HPDE6-E6E7 (cell line): ENCODE measurements at regions not wholly inside any gene's neighbourhood (a gene's known extent, or its start where the extent isn't known, plus 50 kb on each side); places are given as distances from the start of the nearest gene placed in this dataset.
A peak's percentile ranks its signal among the peaks of the same experiment; 100 is the strongest.
"Not testable (repeated sequence)": the region's sequence is repeated elsewhere in the genome, so short reads cannot be mapped to it uniquely, and the experiment has no call there.

ENCODE experiments used
- DNase-seq: peaks from one replicate; pipeline ENCODE4 v3.0.0; 2011; ENCODE audit warnings: missing footprints; ENCODE audit errors: extremely low spot score

DNA sequence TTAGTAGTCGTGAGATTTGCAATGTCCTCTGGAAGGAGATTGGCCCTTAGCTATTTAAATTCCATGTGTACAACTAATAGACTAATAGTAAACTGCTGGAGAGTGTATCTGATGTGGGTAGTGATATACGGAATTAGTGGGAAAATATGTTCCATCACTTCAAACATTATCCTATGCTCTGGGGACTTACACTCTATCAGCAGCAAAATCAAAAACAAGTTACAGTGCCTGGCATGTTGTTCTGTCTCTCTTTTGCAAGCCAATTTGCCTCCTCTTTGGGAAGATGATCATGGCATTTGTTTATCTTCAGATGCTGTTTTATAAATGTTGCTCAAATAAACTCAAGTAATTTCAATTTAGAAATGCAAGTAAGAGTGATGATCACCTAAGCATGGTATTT is 311.9 kb upstream of the ACO1 start:
- no peak for DNase-seq

DNA sequence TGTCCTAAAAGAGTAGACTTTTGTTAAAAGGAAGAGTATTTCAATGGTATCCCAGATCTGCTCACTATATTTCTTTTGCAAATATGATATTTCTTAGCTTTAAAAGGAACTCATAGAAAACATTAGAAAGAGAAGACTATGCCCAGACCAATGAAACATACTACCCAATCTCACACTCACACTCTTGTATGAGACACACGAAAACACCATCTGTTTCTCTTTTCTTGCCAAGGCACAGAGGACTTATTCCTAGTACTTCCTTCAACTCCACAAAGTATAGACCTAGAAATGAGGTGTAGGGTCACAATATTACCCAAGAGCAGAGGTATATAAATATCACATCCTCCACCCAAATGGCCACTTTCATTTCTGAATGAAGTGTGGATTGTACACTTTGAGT is 292.4 kb upstream of the ACO1 start:
- DNase-seq = no peak

DNA sequence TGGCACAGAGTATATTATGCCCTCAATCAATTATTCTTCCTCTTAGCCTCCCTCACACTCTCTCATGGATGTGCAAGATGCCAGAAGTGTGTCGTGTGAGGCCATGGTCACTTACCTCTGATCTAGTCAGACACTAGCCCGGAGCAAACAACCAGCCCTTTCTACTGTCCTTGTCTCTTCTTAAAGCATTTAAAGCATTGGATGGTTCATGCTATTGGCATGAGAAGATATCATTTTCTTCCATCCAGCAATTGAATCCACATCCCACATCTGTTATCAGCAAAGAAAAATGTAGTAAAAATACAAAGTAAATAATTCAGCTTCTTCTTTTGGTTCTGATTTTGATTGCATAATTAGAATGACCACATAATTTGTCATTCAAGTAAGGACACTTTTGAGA is 267.2 kb upstream of the ACO1 start:
- DNase-seq = no peak

DNA sequence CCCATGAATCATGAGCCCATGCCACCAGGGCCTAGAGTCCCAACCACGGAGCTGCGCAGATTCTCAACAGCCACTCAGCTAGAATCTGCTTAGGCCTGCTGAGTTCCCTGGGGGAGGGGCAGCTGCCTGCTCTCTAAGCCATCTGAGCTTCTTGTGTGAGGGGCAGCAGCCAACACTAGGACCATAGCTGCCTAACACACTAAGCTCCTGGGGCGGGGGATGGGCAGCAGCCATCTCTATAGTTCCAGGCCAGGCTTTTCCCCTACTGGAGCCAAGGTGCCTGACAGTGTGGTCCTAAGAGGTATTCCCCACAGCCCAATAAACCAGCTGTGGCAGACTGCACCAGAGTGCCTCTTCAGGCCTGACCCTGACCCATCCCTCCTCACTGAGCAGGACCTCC is 255.9 kb upstream of the ACO1 start:
- DNase-seq = no peak

DNA sequence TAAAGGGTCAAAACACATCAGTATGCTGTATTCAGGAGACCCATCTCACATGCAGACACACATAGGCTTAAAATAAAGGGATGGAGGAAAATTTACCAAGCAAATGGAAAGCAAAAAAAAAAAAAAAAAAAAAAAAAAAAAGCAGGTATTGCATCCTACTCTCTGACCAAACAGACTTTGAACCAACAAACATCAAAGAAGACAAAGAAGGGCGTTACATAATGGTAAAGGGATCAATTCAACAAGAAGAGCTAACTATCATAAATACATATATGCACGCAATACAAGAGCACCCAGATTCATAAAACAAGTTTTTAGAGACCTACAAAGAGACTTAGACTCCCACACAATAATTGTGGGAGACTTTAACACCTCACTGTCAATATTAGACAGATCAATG is 253.7 kb upstream of the ACO1 start:
- DNase-seq = not testable (repeated sequence)

DNA sequence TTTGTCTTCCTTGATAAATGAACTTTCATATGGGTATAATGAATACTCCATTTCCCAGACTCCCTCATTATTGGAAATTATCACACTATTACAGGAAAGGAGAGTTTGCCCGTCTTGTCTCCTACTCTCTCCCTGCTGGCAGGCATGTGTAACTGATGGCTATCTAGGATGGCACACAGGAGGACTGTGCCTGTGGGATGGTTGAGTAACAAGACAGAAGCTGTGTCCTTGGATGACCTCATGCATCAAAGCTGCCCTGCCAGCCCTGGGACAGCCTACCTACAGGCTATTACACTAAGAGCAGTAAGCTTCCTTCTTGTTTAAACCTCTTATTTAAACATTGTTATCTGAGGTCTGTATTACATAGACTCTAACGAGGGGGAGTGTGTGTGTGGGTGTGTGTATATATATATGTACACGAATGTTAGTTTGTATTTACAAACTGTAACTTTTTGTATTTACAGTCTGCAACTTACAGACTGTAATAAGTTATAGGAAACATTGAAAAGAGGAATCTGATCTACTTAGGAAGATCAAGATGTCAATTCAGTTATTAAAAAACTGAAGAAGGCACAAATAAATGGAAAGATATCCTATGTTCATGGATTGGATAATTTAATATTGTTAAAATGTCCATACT is 247.6 kb upstream of the ACO1 start:
- peak; percentile 34 for DNase-seq

DNA sequence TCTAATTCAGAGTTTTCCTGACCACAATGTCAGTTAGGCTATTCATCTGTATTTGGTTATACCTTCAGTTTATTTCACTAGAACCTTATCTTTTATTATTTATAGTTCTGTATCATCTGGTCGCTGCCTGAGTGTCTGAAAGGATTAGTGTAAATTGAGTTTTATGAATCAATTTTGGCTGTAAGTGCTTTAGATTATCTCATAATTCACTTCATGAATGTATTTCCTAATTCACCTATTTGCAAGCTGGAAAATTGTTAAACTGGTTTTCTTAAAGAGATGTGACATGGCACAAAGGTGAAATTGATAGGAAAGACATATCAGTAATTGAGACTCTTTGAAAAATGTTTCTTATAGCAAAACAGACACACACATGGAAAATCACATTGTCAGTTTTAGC is 242.4 kb upstream of the ACO1 start:
- DNase-seq = no peak

DNA sequence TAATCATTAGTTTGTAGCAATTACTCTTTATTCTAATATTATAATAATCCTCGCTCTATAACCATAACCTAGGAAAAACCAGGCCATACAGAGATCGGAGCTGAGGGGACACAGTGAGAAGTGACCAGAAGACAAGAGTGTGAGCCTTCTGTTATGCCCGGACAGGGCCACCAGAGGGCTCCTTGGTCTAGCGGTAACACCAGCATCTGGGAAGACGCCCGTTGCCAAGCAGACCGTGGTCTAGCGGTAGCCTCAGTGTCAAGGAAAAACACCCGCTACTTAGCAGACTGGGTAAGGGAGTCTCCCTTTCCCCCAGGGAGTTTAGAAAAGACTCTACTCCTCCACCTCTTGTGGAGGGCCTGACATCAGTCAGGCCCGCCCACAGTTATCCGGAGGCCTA is 235.9 kb upstream of the ACO1 start:
- not testable (repeated sequence) for DNase-seq

DNA sequence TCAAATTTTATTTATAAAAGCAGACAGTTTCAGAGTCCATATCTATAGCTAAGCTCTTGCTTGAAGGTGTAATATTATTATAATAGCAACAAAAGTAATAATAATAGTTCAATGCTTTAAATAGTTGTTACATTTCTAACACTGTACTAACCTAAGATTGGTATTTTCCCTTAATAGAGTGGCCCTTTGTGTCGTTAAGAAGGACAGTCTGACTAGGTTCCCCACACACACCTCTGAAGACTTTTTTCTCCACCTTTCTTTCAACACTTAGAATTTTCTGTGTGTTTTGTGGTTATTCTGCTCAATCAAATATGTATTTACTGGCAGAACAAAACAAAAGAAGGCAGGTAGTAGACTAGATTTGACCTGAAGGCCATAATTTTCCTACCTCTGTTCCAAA is 223.2 kb upstream of the ACO1 start:
- no peak for DNase-seq

DNA sequence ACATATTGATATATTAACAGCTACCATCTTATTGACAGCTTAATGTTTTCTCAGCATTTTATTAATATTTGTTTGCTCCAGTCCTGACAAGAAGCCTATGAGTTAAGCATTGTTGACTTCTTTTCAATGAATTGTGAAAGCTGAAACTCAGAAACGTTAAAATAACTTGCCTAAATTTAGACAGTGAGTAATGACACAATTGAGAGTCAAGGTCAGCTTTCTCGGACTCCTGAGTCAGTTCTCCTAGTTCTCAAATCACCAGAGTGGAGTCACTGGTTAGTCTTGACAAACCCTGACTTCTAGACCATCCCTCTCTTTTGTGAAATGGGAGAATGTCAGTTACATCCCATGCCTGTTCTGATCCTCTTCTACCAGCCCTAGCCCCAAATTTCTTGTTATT is 222.7 kb upstream of the ACO1 start:
- no peak for DNase-seq

DNA sequence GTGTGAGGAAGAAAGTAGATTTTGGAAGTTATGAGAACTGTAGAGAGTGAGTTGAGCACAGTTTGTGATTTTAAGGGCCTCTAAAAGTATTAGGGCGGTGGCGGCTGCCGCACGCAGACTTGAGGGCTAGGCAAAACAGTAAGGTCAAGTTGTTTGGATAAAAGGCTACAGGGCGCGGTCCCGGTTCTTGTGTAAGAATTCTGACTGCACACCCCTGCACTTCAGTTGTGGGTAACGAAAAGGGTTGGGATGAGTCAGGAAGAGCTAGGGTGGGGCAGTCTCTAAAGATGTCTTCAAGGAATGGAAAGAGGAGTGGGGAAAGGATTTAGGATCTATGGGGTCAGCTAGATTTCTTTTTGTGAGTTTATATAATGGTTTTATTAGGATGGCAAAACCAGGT is 218.1 kb upstream of the ACO1 start:
- DNase-seq = not testable (repeated sequence)

DNA sequence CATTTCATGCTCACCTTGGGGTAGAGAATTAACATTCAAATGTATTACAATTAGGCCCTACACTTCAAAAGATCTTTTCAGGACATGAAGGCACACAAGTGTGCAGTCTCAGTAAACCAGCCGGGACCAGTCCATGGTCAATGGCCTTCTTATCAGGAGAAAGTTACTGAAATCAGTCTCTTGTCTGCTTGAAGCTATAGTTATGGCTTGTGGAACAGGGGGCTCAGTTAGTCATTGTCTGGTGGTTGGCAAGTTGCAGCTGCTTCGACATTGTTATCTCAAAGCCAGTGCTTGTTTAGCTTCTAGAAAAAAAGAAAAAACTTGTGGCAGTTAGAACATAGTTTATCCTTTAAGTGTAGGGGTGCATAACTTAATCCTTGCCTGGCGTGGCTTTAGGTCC is 213.1 kb upstream of the ACO1 start:
- DNase-seq = no peak

DNA sequence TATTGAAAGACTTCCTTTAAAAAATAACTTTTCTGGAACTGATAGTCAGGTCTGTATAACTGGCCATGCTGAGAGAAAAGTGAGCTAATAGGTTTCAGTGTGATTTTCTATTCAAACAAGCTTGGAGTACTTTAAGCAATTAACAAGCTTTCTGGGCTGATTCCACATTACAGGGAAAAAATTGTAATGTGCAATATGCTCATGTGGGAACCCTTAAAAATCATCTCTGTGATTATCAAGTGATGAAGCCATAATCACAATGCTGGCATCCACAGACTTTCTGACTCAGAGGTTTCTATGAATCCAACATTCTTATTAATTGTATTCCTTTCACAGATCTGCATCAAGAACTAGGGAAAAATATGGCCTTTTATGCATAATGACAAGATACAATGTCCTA is 212.2 kb upstream of the ACO1 start:
- no peak for DNase-seq

DNA sequence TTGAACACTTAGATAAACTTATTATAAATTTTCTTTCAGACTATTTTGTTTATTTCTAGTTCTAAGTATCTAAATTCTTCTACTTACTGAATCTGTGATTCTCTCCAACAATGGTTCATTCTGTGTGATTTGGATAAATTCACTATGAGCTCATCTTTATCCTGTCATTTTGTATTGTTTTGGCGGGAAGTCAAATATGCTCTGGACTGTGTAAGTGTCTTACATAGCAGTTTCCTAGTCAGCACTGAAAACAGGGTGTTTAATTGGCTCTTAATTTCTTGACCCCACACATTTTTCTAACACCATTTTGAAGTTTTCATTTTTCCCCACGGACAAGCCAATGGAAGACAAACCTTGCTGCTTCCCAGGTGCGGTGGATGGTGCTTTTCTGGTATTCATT is 207.0 kb upstream of the ACO1 start:
- DNase-seq = no peak

DNA sequence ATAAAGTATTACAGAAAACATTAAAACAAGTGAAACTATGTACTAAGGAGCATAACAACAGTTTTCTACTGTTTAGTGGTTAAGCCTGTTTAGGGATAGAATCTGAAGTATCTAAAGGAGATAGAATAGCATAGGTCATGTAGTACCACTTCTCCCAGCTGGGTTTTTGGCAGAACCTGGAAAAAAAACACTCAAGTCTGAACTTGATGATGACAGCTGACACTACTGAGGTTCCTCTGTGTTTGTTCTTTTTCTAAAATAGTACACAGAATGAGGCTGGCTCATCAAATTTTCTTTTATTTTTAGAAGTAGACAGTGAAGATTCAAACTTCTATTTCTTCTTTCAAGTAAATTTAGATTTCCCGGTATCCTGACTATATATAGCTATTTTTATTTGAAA is 203.8 kb upstream of the ACO1 start:
- no peak for DNase-seq

DNA sequence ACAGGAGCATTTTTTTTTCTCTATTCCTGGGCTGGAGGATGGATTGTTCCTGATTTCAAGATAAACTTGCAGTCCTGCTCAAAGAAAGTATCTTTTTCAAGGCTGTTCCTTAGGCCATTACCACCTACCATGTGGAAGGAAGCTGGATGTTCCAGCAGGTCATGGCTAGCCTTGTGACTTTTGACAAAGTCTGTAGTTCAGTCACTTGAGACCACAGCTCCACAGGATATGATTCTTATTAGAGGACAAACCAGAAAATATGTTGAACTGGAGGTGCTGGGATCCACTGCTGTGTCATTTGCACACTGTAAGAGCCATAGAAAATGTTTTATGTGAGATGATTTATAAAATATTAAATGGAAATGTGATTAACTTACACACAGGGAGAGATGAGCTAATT is 184.2 kb upstream of the ACO1 start:
- DNase-seq = no peak

DNA sequence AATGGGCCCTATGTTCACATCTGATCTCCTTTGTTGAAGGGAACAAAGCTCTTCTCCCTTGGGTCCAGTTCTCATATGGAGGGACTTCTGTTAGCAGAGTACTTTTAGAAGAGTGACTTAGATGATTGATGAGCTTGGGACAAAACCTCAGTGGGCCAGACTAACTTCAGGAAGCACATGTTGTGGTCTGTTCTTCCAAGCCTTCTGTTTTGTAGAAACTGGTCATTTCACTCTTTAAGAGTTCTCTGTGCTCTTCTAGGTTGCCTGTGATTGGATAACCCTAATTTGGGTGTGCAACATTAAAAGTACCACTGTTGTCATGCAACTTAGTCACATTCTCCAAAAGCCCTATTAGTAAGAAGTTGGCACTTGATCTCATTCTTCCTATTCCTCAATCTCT is 183.5 kb upstream of the ACO1 start:
- no peak for DNase-seq

DNA sequence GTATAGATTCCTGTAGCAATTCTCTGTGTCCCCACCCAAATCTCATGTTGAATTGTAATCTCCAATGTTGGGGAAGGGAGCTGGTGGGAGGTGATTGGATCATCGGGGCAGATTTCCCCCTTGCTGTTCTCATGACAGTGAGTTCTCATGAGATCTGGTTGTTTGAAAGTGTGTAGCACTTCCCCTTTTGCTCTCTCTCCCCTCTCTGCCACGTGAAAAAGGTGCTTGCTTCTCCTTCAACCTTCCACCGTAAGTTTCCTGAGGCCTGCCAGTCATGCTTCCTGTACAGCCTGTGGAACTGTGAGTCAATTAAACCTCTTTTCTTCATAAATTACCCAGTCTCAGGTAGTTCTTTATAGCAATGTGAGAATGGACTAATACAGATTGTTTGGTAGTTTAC is 175.3 kb upstream of the ACO1 start:
- not testable (repeated sequence) for DNase-seq

DNA sequence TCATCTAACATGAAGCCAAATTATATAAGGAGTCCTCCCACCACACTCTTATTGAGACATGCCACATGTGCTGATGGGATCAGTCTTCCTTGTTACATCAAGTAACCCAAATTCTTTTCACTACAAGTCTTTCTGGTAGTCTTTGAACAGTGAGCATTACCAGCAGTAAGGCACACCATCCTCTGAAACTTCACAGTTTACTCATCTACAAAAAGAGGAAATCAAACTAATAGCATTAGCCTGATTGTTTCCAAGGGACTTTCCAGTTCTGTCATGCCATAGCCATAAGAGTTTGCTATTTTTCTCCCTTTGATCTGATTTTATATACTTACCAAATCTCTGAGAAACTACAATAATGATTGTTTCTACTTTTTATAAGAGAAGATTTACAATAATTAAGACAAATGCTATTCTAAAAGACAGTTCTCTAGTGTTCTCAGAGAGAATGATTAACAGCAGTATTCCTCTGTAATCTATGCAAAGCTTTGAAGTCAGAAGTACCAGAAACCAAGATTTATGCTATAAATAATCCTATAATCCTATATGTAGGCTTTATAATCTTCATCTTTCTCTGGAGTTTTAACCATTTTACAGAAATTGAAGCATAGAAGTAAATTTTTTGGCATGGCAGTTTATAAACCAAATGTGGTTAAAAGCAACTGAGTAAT is 166.2 kb upstream of the ACO1 start:
- DNase-seq = no peak

DNA sequence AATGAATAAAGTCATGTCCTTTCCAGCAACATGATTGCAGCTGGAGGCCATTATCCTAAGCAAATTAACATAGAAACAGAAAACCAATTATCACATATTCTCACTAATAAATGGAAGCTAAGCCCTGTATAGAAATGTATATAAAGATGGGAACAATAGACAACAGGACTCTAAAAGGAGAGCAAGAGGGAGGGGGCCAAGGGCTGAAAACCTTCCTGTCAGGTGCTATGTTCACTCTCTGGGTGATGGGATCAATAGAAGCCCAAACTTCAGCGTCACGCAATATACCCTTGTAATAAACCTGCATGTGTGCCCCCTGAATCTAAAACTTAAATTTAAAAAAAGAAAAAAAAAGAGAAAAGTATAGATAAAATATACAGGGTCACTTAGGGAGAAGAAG is 163.7 kb upstream of the ACO1 start:
- DNase-seq = no peak

DNA sequence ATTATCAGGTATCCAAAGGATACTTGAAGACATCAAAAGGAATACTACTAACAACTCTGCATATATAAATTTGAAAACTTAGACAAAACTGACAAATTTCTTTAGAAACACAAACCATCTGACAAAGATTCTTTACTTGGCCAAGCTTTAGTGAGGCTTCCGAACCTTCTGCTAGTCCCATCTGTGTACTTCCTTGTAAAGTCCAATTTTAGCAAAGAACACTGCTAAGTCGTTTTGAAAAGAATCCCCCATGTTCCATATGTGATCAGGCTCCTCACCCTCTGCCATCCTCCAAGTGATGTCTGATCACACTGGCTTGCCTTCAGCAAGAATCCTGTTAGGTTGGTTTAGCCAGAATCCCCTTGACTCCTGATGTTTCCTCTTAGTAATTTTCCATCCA is 150.0 kb upstream of the ACO1 start:
- no peak for DNase-seq

DNA sequence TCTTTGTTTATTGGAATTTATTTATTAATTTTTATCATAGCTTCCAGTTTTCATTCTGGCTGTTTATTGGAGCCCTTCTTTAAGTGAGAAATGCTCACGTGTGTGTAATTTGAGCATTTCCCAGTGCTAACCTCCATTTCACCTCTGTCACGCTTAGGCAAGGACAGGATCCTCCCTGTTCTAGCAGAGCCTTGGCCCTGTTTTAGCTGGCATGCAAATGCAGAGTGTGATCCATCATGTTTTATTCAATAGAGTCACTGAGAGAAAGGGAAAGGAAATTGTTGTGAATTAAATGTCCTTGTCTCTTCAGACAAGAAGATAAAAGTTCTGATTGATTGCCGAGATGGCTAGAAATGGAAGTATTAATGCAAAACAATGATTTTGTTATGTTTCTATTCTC is 137.3 kb upstream of the ACO1 start:
- no peak for DNase-seq

DNA sequence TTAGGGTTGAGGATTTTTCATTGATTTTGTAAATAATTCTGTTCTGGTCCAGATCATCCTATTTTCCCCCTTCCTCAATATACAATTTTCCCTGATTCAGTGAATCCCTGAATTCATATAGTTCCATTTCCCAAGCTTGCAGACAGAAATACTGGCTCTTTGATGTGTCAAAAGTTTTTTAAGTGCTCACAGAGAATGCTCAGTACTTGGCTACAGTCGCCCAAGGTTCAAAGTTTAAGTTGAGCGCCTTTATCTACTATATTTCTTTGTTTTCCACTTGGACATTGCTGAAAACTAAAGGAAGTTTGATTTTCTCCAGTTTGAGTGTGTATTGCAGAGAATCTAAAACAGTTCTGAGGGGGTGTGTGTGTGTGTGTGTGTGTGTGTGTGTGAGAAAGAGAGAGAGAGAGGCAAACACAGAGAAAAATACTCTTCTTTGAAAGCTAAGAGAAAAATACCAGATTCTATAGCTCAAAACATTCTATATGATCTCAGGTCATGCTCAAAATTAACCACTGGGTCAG is 136.2 kb upstream of the ACO1 start:
- no peak for DNase-seq

DNA sequence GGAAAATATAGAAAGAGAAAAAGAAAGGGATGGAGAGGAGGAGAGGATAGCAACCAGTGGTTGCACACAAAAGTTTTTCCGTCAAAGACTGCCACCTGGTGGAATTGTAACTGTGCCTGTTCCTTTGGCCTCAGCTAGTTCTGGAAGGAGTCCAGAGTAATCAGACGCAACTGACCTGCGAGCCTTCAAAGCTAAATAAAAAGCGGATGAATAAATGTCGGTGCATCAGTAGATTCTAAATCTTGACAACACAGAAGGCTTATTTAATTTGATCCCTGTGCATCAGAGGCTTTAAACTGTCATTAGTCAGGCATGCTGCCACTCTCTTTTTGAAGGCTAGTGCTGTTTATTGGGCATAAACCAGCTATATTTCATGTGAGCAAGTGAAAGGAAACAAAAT is 132.9 kb upstream of the ACO1 start:
- peak; percentile 29 for DNase-seq
